Mesothelial cell of epicardium (in vitro differentiated cells): ENCODE measurements at regions not wholly inside any gene's neighbourhood (a gene's known extent, or its start where the extent isn't known, plus 50 kb on each side); places are given as distances from the start of the nearest gene placed in this dataset.
A peak's percentile ranks its signal among the peaks of the same experiment; 100 is the strongest.

Experiments used
- DNase-seq, 2 experiments: peaks; one replicate each; pipeline ENCODE4 v3.0.0; 2021; ENCODE audit warnings: low spot score in 2 of 2; ENCODE audit not compliant: unreplicated experiment in 2 of 2
- H3K27ac Mint-ChIP-seq: 2 replicates; pipeline ENCODE4 v1.8.0; 2021; ENCODE audit warnings: mixed read lengths
- H3K27me3 Mint-ChIP-seq: 2 replicates; pipeline ENCODE4 v1.8.0; 2021; ENCODE audit warnings: low read depth, mixed read lengths
- H3K36me3 Mint-ChIP-seq: 2 replicates; pipeline ENCODE4 v1.8.0; 2021; ENCODE audit warnings: mixed read lengths
- H3K4me1 Mint-ChIP-seq: 2 replicates; pipeline ENCODE4 v1.8.0; 2021; ENCODE audit warnings: mixed read lengths
- H3K4me3 Mint-ChIP-seq: 2 replicates; pipeline ENCODE4 v1.8.0; 2021; ENCODE audit warnings: mild to moderate bottlenecking, moderate library complexity, mixed read lengths
- H3K9me3 Mint-ChIP-seq: 2 replicates; pipeline ENCODE4 v1.8.0; 2021; ENCODE audit warnings: mixed read lengths
- TF ChIP-seq, protein P1 (sequence below): fragments of 200-600 bp; sonication (generic); IDR thresholded peaks from one replicate; pipeline ENCODE4 v1.5.0; 2021; ENCODE audit warnings: antibody characterized with exemption; ENCODE audit not compliant: unreplicated experiment

DNA sequence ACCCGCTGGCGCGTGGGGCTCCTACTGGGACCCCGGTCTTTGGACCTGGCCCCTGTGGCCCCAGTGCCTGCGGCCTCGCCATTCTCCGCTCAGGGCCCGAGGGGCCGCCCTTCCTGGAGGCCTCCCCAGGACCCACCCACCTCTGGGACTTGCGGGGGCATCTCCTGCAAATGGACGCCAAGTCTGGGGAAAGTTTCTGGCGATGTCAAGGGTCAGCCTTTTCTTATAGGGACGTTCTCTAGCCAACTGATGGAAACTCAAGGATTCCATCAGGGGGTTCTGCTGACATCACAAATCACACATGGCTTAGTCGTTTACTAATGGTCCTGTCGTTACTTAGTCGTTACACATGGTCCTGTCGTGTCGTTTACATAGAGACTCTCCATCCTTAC is 57.7 kb upstream of the RHOBTB1 start:
- Mint-ChIP-seq H3K27me3 (no peaks in the 10 kb centered on the region), H3K27ac (peak overlapping the region; percentile 33), H3K9me3 (peaks cover 31% of the 10 kb centered on the region), H3K36me3 (no peaks in the 10 kb centered on the region), H3K4me1 (peaks cover 16% of the 10 kb centered on the region), H3K4me3 (peak overlapping the region; percentile 70)
- TF ChIP-seq, protein P1, sequence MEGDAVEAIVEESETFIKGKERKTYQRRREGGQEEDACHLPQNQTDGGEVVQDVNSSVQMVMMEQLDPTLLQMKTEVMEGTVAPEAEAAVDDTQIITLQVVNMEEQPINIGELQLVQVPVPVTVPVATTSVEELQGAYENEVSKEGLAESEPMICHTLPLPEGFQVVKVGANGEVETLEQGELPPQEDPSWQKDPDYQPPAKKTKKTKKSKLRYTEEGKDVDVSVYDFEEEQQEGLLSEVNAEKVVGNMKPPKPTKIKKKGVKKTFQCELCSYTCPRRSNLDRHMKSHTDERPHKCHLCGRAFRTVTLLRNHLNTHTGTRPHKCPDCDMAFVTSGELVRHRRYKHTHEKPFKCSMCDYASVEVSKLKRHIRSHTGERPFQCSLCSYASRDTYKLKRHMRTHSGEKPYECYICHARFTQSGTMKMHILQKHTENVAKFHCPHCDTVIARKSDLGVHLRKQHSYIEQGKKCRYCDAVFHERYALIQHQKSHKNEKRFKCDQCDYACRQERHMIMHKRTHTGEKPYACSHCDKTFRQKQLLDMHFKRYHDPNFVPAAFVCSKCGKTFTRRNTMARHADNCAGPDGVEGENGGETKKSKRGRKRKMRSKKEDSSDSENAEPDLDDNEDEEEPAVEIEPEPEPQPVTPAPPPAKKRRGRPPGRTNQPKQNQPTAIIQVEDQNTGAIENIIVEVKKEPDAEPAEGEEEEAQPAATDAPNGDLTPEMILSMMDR: no peak
- DNase-seq: no peak

DNA sequence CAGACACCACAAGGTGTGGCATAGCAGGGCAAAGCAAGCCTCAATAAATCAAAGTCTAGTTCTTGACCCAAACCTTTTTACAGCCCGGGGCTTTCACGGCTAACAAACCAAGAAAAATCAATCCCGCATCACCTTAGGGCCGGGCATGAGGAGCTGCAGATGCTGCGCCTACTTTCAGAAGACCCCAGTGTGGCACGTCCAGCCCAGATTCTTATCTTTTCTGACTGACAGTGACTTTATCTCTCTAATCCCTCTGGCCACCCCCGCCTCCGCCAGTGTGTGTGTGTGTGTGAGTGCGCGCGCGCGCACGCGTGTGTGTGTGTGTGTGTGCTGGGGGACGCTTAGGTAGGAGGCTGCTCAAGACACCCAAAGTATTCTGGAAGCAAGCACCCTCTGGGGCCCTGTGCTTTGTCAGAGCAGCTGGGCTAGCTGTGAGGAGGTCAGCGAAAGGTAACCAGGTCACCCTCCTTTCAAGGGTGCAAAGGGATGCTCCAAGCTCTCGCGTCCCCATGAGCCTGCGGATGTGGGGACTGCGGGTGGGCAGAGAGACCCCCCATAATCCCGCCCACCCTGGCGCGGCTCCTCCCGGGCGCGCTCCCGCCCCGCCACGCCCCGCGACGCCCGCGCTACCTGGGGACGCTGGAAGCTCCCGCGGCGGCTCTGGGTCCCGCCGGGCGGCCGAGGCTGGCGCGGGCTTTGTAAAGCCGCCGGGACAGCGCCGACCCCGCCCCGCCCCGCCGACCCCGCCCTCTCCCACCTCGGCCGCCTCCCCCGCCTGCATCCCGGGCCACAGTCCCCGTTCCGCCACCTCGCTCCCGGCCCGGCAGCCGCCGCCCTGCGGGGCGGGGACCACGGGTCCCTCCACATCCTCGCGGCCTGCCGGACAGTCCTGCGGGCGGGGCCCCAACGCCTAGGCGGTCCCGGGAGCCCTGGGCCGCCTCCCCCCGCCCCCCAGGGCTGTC is 57.1 kb upstream of the RHOBTB1 start:
- Mint-ChIP-seq H3K27me3 (no peaks in the 10 kb centered on the region), H3K9me3 (peaks cover 26% of the 10 kb centered on the region), H3K4me1 (peaks cover 21% of the 10 kb centered on the region), H3K36me3 (no peaks in the 10 kb centered on the region), H3K4me3 (peak overlapping the region; percentile 85), H3K27ac (peak overlapping the region; percentile 80)
- peak; percentile 34 to 48 for DNase-seq
- TF ChIP-seq, protein P1: no peak

DNA sequence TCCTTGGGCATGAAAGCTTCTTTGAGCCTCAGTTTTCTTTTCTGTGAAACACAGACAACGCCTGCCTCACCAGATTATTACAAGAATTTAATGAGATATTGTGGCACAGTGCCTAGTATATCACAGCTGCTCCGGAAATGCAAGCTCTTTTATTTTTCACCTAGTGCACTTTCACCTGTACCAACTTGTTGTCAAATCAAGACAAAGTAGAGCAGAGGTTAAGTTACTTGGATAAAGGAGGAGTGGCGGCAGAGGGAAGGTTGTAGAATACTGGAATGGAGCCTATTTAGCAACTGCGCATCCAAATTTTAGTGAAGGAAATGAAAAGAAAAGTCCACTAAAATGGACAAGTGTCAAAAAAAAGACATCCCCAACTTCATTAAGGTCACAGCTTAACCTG is 54.9 kb upstream of the RHOBTB1 start:
- Mint-ChIP-seq H3K4me3 (no peak overlapping the region), H3K27ac (no peak overlapping the region), H3K36me3 (no peaks in the 10 kb centered on the region)

DNA sequence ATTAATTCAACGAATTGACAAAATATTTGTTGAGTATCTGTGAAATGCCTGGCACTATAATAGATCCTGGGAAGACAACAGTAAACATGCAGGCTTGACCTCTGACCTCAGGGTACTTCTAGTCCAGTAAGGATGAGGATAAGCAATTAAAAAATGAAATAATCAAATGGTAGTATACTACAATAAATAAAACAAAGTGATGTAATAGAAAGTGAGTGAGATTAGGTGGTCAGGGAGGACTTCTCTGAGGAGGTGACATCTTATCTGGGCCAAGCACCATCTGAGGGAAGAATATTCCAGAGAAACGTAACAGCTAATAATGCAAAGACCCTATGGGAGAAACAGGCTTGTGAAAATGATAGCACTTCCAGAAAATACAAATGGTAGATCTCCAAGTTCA is 50.1 kb upstream of the RHOBTB1 start:
- no peak for DNase-seq
- H3K4me3 Mint-ChIP-seq: no peak overlapping the region
- H3K27ac Mint-ChIP-seq: no peak overlapping the region
- H3K36me3 Mint-ChIP-seq: peaks cover 5% of the 10 kb centered on the region
- H3K27me3 Mint-ChIP-seq: no peaks in the 10 kb centered on the region
- H3K9me3 Mint-ChIP-seq: peaks cover 12% of the 10 kb centered on the region
- H3K4me1 Mint-ChIP-seq: peaks cover 46% of the 10 kb centered on the region
- TF ChIP-seq, protein P1: no peak

More for the DNA sequence above, 54.9 kb upstream of the RHOBTB1 start:
- TF ChIP-seq, protein P1: no peak
- Mint-ChIP-seq H3K4me1 (peaks cover 31% of the 10 kb centered on the region), H3K27me3 (no peaks in the 10 kb centered on the region), H3K9me3 (peaks cover 6% of the 10 kb centered on the region)
- DNase-seq: no peak
